Fibroblast of mammary gland (primary cell): ENCODE measurements at regions not wholly inside any gene's neighbourhood (a gene's known extent, or its start where the extent isn't known, plus 50 kb on each side); places are given as distances from the start of the nearest gene placed in this dataset.

ENCODE experiments used
- DNase-seq: peaks from one replicate; pipeline ENCODE4 v3.0.0-alpha.2; 2010; ENCODE audit warnings: low read depth
- H3K4me3 ChIP-seq: 2 replicates; pipeline ENCODE4 v1.5.1; 2011; ENCODE audit warnings: low read depth, mild to moderate bottlenecking, low read length, moderate library complexity; ENCODE audit not compliant: control insufficient read depth
- TF ChIP-seq, protein P1 (sequence below): conservative IDR thresholded peaks from 2 replicates; pipeline ENCODE4 v1.5.1; 2011; ENCODE audit warnings: low read depth, low read length, inconsistent platforms; ENCODE audit not compliant: control insufficient read depth, insufficient read depth

GRCh38 chr15:99473981-99474906 is 91.5 kb upstream of the MEF2A start:
- no peak for DNase-seq
- TF ChIP-seq, protein P1, sequence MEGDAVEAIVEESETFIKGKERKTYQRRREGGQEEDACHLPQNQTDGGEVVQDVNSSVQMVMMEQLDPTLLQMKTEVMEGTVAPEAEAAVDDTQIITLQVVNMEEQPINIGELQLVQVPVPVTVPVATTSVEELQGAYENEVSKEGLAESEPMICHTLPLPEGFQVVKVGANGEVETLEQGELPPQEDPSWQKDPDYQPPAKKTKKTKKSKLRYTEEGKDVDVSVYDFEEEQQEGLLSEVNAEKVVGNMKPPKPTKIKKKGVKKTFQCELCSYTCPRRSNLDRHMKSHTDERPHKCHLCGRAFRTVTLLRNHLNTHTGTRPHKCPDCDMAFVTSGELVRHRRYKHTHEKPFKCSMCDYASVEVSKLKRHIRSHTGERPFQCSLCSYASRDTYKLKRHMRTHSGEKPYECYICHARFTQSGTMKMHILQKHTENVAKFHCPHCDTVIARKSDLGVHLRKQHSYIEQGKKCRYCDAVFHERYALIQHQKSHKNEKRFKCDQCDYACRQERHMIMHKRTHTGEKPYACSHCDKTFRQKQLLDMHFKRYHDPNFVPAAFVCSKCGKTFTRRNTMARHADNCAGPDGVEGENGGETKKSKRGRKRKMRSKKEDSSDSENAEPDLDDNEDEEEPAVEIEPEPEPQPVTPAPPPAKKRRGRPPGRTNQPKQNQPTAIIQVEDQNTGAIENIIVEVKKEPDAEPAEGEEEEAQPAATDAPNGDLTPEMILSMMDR: no peak
- no peak overlapping the region for H3K4me3 ChIP-seq

- no peak overlapping the region for H3K4me3 ChIP-seq
- DNase-seq: no peak
- TF ChIP-seq, protein P1: no peak
Measured at GRCh38 chr15:99474909-99475753, 90.7 kb upstream of the MEF2A start.

DNA sequence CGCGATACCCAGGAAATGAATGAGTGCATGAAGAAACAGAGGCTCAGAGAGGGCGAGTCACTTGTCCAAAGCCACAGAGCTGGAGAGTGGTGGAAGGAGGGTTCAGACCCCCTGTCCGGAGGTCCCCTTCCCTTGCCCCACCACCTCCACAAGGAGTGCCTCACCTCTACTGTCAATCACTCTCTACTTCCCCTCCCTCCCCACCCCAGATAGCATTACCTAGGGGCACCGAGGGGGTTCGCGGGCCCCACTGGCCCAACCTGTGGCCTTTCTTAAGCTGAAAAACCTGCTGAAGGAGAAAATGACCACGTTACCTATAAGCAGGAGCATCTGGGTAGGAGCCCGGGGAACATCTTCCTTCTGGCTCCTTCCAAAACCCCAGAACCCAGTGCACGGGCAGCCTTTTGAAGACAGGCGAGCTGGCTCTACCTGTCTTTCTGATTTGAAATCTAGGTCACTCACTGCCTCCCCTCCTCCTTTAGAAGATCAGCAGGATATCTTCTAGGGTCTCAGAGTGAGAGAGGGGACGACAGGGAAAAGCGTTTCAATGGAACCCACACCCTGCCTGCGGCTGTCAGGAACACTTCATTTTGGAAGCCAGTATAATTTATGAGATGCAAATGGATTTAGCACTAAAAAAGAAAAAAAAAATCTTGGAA is 89.9 kb upstream of the MEF2A start:
- no peak overlapping the region for H3K4me3 ChIP-seq
- TF ChIP-seq, protein P1: no peak
- no peak for DNase-seq

GRCh38 chr15:99476413-99477222 is 89.2 kb upstream of the MEF2A start:
- TF ChIP-seq, protein P1: no peak
- no peak overlapping the region for H3K4me3 ChIP-seq
- peak; percentile 99 for DNase-seq

GRCh38 chr15:99477791-99478471 is 87.9 kb upstream of the MEF2A start:
- no peak for DNase-seq
- H3K4me3 ChIP-seq: no peak overlapping the region
- TF ChIP-seq, protein P1: no peak
